ENCODE measurements at regions not wholly inside any gene's neighbourhood (a gene's known extent, or its start where the extent isn't known, plus 50 kb on each side); places are given as distances from the start of the nearest gene placed in this dataset.

GRCh38 chr2:39938035-39938835, 159.2 kb upstream of the THUMPD2 start:
- H3K36me3 ChIP-seq (ENCODE audit: control insufficient read depth in 4 of 4, insufficient read depth in 4 of 4, low read length in 4 of 4): no peaks in the 10 kb centered on the region
- H3K9ac ChIP-seq (ENCODE audit: insufficient read depth in 1 of 2, low read length in 2 of 2): no peak overlapping the region
- no peak overlapping the region for H3K4me3 ChIP-seq
- ATAC-seq (ENCODE audit: insufficient read depth, low FRiP score) (no peak), DNase-seq (no peak)
- no peaks in the 10 kb centered on the region for H3K9me3 ChIP-seq (ENCODE audit: control insufficient read depth in 4 of 4, insufficient read depth in 3 of 4, low read length in 3 of 4)
- no peaks in the 10 kb centered on the region for H3K27me3 ChIP-seq (ENCODE audit: control insufficient read depth in 3 of 3, insufficient read depth in 3 of 3, low read length in 2 of 3)
- 78 to 81% methylated on average over 4 of the region's 4 CpGs for WGBS, 2 donors
- H3K4me1 ChIP-seq (ENCODE audit: control insufficient read depth in 5 of 5, insufficient read depth in 5 of 5, low read length in 5 of 5): peaks cover 0 to under 1% (median 0%) of the 10 kb centered on the region in 5 donors
- no peak for TF ChIP-seq CTCF (IDR thresholded peaks at IDR 0.05; ENCODE audit: control extremely low read depth, extremely low read depth)
- no peak overlapping the region for H3K27ac ChIP-seq (ENCODE audit: low read depth in 1 of 2, low read length in 1 of 2)

GRCh38 chr2:39937621-39938020, 158.6 kb upstream of the THUMPD2 start:
- Histone ChIP-seq H3K9me3 (ENCODE audit: control insufficient read depth in 4 of 4, insufficient read depth in 3 of 4, low read length in 3 of 4) (no peaks in the 10 kb centered on the region), H3K36me3 (ENCODE audit: control insufficient read depth in 4 of 4, insufficient read depth in 4 of 4, low read length in 4 of 4) (no peaks in the 10 kb centered on the region), H3K27ac (ENCODE audit: low read depth in 1 of 2, low read length in 1 of 2) (no peak overlapping the region), H3K27me3 (ENCODE audit: control insufficient read depth in 3 of 3, insufficient read depth in 3 of 3, low read length in 2 of 3) (no peaks in the 10 kb centered on the region), H3K4me1 (ENCODE audit: control insufficient read depth in 5 of 5, insufficient read depth in 5 of 5, low read length in 5 of 5) (peaks cover 0 to 5% (median 0%) of the 10 kb centered on the region in 5 donors), H3K9ac (ENCODE audit: insufficient read depth in 1 of 2, low read length in 2 of 2) (no peak overlapping the region), H3K4me3 (no peak overlapping the region)
- no peak for ATAC-seq (ENCODE audit: insufficient read depth, low FRiP score)
- WGBS, 2 donors: 84 to 92% methylated on average over 3 of the region's 3 CpGs
- no peak for DNase-seq
- TF ChIP-seq CTCF (IDR thresholded peaks at IDR 0.05; ENCODE audit: control extremely low read depth, extremely low read depth): no peak

- H3K27me3 ChIP-seq (ENCODE audit: control insufficient read depth in 3 of 3, insufficient read depth in 3 of 3, low read length in 2 of 3): no peaks in the 10 kb centered on the region
- H3K4me3 ChIP-seq: no peak overlapping the region
- no peak for TF ChIP-seq CTCF (IDR thresholded peaks at IDR 0.05; ENCODE audit: control extremely low read depth, extremely low read depth)
- H3K4me1 ChIP-seq (ENCODE audit: control insufficient read depth in 5 of 5, insufficient read depth in 5 of 5, low read length in 5 of 5): peaks cover 0 to 5% (median 0%) of the 10 kb centered on the region in 5 donors
- no peak overlapping the region for H3K27ac ChIP-seq (ENCODE audit: low read depth in 1 of 2, low read length in 1 of 2)
- ATAC-seq (ENCODE audit: insufficient read depth, low FRiP score): no peak
- WGBS, 2 donors: 97% methylated on average over 1 of the region's 1 CpG
- no peaks in the 10 kb centered on the region for H3K36me3 ChIP-seq (ENCODE audit: control insufficient read depth in 4 of 4, insufficient read depth in 4 of 4, low read length in 4 of 4)
- H3K9ac ChIP-seq (ENCODE audit: insufficient read depth in 1 of 2, low read length in 2 of 2): no peak overlapping the region
- no peaks in the 10 kb centered on the region for H3K9me3 ChIP-seq (ENCODE audit: control insufficient read depth in 4 of 4, insufficient read depth in 3 of 4, low read length in 3 of 4)
- DNase-seq: no peak
These were observed 155.8 kb upstream of the THUMPD2 start for GRCh38 chr2:39934851-39935250.

Data from lung (tissue), 11 donors.